Loucy (cell line): ENCODE measurements at regions not wholly inside any gene's neighbourhood (a gene's known extent, or its start where the extent isn't known, plus 50 kb on each side); places are given as distances from the start of the nearest gene placed in this dataset.

Source experiments
- H2AFZ ChIP-seq: fragments of 200-600 bp; sonication (generic); 2 replicates; pipeline ENCODE4 v1.6.0; 2016; ENCODE audit warnings: antibody characterized with exemption, mild to moderate bottlenecking, low read length, moderate library complexity
- H3F3A ChIP-seq: fragments of 200-600 bp; 2 replicates; pipeline ENCODE4 v1.6.0; 2016; ENCODE audit warnings: antibody characterized with exemption, low read depth, mild to moderate bottlenecking
- H3K27me3 ChIP-seq: fragments of 200-600 bp; sonication (generic); 2 replicates; pipeline ENCODE4 v1.6.1; 2014; ENCODE audit warnings: low read length, mild to moderate bottlenecking; ENCODE audit not compliant: insufficient read depth, poor library complexity, severe bottlenecking
- H3K36me3 ChIP-seq: fragments of 200-600 bp; sonication (generic); 2 replicates; pipeline ENCODE4 v1.6.1; 2016; ENCODE audit warnings: low read length; ENCODE audit not compliant: insufficient read depth
- H3K4me1 ChIP-seq: fragments of 200-600 bp; sonication (generic); 2 replicates; pipeline ENCODE4 v1.5.1; 2014; ENCODE audit warnings: low read length, mild to moderate bottlenecking; ENCODE audit not compliant: insufficient read depth, poor library complexity, severe bottlenecking
- H3K4me2 ChIP-seq: fragments of 200-600 bp; sonication (generic); 2 replicates; pipeline ENCODE4 v1.6.0; 2014; ENCODE audit warnings: antibody characterized with exemption, low read length, low read depth, mild to moderate bottlenecking; ENCODE audit not compliant: poor library complexity, severe bottlenecking
- H3K4me3 ChIP-seq: fragments of 200-600 bp; sonication (generic); 2 replicates; pipeline ENCODE4 v1.5.1; 2014; ENCODE audit warnings: low read length, mild to moderate bottlenecking, mixed read lengths; ENCODE audit not compliant: poor library complexity, severe bottlenecking
- H3K79me2 ChIP-seq: fragments of 200-600 bp; sonication (generic); 2 replicates; pipeline ENCODE4 v1.6.1; 2014; ENCODE audit warnings: low read length; ENCODE audit not compliant: insufficient read depth
- H3K9ac ChIP-seq: fragments of 200-600 bp; sonication (generic); 2 replicates; pipeline ENCODE4 v1.6.0; 2014; ENCODE audit warnings: mild to moderate bottlenecking, low read depth, low read length, moderate library complexity; ENCODE audit not compliant: poor library complexity, severe bottlenecking
- H3K9me2 ChIP-seq: fragments of 200-600 bp; sonication (generic); replicated peaks from 2 replicates; pipeline ENCODE4 v1.6.1; 2016; ENCODE audit warnings: low read depth, low read length, mixed read lengths
- H3K9me3 ChIP-seq: fragments of 200-600 bp; sonication (generic); 2 replicates; pipeline ENCODE4 v1.6.1; 2014; ENCODE audit warnings: mild to moderate bottlenecking, antibody characterized with exemption, low read length, low read depth; ENCODE audit not compliant: insufficient read depth
- H4K20me1 ChIP-seq: fragments of 200-600 bp; sonication (generic); 2 replicates; pipeline ENCODE4 v1.6.0; 2014; ENCODE audit warnings: antibody characterized with exemption, low read length, mild to moderate bottlenecking; ENCODE audit not compliant: insufficient read depth, poor library complexity, severe bottlenecking
- EZH2phosphoT487 ChIP-seq: fragments of 200-600 bp; IDR thresholded peaks from 2 replicates; pipeline ENCODE4 v1.6.1; 2018; ENCODE audit warnings: antibody characterized with exemption, mild to moderate bottlenecking, moderate library complexity, borderline replicate concordance
- TF ChIP-seq, protein P1 (sequence below): fragments of 200-600 bp; sonication (generic); conservative IDR thresholded peaks from 2 replicates; pipeline ENCODE4 v1.5.1; 2014; ENCODE audit warnings: mild to moderate bottlenecking, antibody characterized with exemption, low read length

DNA sequence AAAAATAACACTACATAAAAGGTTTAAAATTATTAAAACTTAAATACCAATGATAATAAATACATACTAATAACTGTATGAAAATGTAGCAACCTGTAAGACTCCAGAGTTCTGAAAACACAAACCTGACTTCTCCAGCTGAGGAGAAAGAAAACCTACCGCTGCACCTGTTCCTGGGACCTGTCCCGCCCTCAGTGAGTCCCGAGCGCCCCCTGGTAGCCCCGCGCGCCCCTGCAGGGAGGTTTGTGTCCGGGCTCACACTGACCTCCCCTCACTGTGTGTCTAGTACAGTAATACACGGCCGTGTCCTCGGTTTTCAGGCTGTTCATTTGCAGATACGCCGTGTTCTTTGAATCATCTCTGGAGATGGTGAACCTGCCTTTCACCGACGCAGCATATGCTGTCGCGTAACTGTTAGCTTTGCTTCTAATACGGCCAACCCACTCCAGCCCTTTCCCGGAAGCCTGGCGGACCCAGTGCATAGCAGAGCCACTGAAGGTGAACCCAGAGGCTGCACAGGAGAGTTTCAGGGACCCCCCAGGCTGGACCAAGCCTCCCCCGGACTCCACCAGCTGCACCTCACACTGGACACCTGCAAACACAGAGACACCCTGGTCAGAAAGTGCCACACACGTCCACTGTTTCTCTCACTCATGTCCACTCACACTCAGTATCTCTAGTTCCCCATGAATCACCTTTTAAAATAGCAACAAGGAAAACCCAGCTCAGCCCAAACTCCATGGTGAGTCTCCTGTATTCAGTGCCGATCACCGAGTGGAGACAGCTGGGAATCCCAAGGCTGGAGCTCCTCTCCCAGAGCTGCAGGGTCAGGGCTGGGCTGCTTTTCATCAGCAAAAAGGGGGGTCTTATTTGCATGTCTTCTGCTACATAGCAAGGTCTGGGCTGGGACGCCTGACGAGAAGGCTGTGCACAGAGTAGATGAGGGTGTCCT, 1276.3 kb downstream of the TMEM121 start:
- Histone ChIP-seq H2AFZ (no peak overlapping the region), H3K4me2 (no peak overlapping the region), H3K79me2 (no peaks in the 10 kb centered on the region), H3K9ac (no peak overlapping the region), H3K9me3 (no peaks in the 10 kb centered on the region), H3K4me3 (no peak overlapping the region), H3F3A (0 out of 2 replicates have a peak, but pooled peaks cover 2% of the 10 kb centered on the region), H3K36me3 (no peaks in the 10 kb centered on the region), H3K27me3 (no peaks in the 10 kb centered on the region), H3K4me1 (peaks cover 16% of the 10 kb centered on the region), H3K9me2 (no peaks in the 10 kb centered on the region), H4K20me1 (no peaks in the 10 kb centered on the region)
- TF ChIP-seq, protein P1, sequence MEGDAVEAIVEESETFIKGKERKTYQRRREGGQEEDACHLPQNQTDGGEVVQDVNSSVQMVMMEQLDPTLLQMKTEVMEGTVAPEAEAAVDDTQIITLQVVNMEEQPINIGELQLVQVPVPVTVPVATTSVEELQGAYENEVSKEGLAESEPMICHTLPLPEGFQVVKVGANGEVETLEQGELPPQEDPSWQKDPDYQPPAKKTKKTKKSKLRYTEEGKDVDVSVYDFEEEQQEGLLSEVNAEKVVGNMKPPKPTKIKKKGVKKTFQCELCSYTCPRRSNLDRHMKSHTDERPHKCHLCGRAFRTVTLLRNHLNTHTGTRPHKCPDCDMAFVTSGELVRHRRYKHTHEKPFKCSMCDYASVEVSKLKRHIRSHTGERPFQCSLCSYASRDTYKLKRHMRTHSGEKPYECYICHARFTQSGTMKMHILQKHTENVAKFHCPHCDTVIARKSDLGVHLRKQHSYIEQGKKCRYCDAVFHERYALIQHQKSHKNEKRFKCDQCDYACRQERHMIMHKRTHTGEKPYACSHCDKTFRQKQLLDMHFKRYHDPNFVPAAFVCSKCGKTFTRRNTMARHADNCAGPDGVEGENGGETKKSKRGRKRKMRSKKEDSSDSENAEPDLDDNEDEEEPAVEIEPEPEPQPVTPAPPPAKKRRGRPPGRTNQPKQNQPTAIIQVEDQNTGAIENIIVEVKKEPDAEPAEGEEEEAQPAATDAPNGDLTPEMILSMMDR = no peak
- TF ChIP-seq EZH2phosphoT487 = no peak

DNA sequence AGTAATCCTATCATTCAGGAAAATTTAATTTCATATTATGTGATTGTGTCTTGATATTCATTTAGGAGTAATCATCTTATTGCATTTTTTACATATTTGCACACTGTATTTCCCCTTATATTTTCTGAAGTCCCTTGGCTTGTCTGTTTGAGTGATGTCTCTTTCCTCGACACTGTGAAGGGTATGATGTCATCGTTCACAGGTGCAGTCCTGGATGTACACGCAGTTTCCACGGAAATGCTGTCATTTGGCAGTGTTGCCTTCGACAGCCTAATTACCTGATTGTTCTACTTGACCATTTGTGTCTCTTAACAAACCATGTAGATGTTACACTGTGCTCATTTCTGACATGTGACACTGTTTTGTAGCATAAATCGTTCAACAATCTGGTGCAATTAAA, 1277.0 kb downstream of the TMEM121 start:
- Histone ChIP-seq H3K9me3 (no peaks in the 10 kb centered on the region), H3K36me3 (no peaks in the 10 kb centered on the region), H2AFZ (no peak overlapping the region), H4K20me1 (no peaks in the 10 kb centered on the region), H3K4me2 (no peak overlapping the region), H3K4me3 (no peak overlapping the region), H3K79me2 (no peaks in the 10 kb centered on the region), H3F3A (0 out of 2 replicates have a peak, but pooled peaks cover under 1% of the 10 kb centered on the region), H3K27me3 (no peaks in the 10 kb centered on the region), H3K4me1 (peaks cover 16% of the 10 kb centered on the region), H3K9me2 (no peaks in the 10 kb centered on the region), H3K9ac (no peak overlapping the region)
- no peak for TF ChIP-seq EZH2phosphoT487
- TF ChIP-seq, protein P1 = no peak

DNA sequence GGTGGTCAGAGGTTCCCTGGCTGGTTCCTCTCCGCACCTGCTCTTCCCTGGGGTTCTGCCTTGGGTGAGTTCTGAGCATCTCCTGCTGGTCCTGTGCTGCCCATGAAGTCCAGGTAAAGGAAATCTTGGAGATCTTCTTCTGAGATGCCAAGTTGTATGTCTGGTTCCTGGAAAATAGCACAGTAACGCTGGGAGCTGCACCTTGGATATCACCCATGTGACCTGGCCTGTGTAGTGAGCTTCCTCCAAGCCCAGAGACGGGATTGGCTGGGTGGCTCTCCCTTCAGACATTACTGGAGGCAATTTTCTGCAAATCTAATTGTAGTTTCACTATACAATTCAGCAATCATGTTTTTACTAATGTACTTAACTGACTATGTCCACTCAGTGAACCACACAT, 1281.1 kb downstream of the TMEM121 start:
- no peaks in the 10 kb centered on the region for H3K36me3 ChIP-seq
- H3K79me2 ChIP-seq = no peaks in the 10 kb centered on the region
- H3K4me3 ChIP-seq = no peak overlapping the region
- no peaks in the 10 kb centered on the region for H3K9me2 ChIP-seq
- H3K9ac ChIP-seq = no peak overlapping the region
- TF ChIP-seq EZH2phosphoT487 = no peak
- no peaks in the 10 kb centered on the region for H3K9me3 ChIP-seq
- no peaks in the 10 kb centered on the region for H3F3A ChIP-seq
- H3K4me1 ChIP-seq = peaks cover 22% of the 10 kb centered on the region
- H3K4me2 ChIP-seq = no peak overlapping the region
- H3K27me3 ChIP-seq = no peaks in the 10 kb centered on the region
- no peaks in the 10 kb centered on the region for H4K20me1 ChIP-seq
- H2AFZ ChIP-seq = no peak overlapping the region
